ENCODE measurements at regions not wholly inside any gene's neighbourhood (a gene's known extent, or its start where the extent isn't known, plus 50 kb on each side); places are given as distances from the start of the nearest gene placed in this dataset.

- TF ChIP-seq CTCF (IDR thresholded peaks at IDR 0.05) (no peak), POLR2A (IDR thresholded peaks at IDR 0.05) (no peak)
Measured at GRCh38 chr9:81417941-81418340, 271.4 kb downstream of the TLE1 start.
